NCI-H2227 treated with DMSO at 0.1 percent for 48 hours (cell line): ENCODE measurements at regions not wholly inside any gene's neighbourhood (a gene's known extent, or its start where the extent isn't known, plus 50 kb on each side); places are given as distances from the start of the nearest gene placed in this dataset.
"Not testable (repeated sequence)": the region's sequence is repeated elsewhere in the genome, so short reads cannot be mapped to it uniquely, and the experiment has no call there.

ENCODE experiments used
- DNase-seq: peaks from one replicate; lab custom pipeline; 2025; lab: John Stamatoyannopoulos, UW

DNA sequence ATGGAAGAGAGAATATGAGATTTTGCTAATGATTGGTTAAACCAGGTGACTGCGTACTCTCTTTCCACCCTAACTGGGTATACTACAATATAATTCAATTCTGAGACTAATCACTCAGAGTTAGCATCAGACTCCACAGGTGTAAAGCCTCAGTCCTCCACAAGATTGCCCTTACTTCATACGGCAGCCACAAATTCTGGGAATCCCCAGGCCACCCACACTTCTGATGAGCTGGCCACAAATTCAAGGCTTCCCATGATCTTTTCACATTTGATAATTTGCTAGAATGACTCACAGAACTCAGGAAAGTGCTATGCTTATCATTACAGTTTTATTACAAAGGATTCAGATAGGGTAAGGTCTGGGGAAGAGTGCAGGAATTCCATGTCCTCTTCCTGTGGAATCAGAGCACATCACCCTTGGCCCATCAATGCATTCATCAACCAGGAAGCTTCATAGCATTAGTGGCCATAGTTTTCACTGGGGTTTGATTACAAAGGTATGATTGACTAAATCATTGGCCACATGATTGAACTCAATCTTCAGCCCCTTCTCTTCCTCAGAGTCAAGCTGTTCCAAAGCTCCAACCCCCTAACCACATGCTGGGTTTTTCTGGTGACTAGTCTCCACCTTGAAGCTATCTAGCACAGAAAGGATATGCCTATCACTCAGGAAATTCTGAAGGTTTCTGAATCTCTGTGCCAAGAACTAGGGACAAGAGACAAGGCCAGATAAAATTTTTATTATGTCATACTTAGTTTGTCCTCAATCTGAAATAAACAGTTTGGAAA is 131.7 kb downstream of the HHIPL2 start:
- DNase-seq: no peak

DNA sequence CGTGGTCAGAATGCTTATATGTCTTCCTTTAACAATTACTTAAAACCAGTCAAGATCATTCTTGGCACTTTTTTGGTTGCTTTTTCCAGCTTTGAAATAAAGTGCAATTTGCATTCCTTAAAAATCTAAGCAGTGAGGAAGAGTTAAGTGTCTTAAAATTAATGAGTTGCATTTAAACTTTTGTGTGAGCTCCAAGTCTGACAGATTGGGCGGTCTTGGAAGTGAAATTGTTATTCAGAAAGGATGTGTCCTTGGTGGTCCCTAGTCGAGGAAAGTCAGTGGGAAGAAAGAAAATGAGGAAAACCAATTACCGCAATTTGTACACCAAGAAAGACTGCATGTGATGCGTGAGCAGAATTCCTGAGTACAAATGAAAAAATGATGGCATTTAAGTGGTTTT is 132.5 kb downstream of the HHIPL2 start:
- no peak for DNase-seq

GRCh38 chr1:222413991-222414549 is 133.8 kb downstream of the HHIPL2 start:
- no peak for DNase-seq

- DNase-seq: no peak
Observed at GRCh38 chr1:222413436-222413835, 134.5 kb downstream of the HHIPL2 start.

GRCh38 chr1:222404710-222405109 is 143.2 kb downstream of the HHIPL2 start:
- no peak for DNase-seq

GRCh38 chr1:222399197-222399596 is 148.7 kb downstream of the HHIPL2 start:
- DNase-seq: no peak

DNA sequence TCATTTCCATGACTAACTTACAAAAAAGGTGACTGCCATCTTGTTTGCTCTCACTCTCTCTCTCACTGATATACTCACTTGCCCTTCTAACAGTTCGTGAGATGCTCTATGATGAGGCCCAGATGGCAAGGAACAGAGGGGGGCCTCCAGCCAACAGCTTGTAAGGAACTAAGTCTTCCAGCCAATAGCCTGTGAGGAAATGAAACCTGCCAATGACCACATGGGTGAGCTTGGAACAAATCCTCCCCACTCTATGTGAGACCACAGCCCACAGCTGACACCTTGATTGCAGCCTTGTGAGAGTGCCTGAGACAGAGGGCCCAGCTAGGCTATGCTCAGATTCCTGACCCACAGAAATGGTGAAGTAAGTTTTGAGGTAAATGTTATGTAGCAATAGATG is 153.7 kb downstream of the HHIPL2 start:
- no peak for DNase-seq

DNA sequence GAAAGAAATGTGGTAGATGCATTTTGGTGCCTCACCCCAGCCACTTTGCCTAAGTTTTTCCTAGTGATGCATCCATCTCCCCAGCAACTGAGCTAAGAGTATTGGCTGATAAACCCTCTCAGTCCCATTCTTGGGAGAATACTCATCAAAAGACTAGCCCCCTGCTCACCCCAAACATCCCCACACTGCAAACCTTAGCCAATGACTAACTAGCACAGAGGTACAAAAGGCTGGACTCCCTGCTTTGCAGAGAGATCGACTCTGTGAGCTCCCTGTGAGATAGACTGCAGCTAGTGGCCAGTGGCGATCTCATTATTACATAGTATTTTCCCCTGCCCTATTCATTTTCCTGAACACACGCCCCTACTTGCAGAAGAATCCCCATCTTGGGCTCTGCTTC is 155.3 kb downstream of the HHIPL2 start:
- DNase-seq: no peak

GRCh38 chr1:222390181-222390580 is 157.7 kb downstream of the HHIPL2 start:
- no peak for DNase-seq

DNA sequence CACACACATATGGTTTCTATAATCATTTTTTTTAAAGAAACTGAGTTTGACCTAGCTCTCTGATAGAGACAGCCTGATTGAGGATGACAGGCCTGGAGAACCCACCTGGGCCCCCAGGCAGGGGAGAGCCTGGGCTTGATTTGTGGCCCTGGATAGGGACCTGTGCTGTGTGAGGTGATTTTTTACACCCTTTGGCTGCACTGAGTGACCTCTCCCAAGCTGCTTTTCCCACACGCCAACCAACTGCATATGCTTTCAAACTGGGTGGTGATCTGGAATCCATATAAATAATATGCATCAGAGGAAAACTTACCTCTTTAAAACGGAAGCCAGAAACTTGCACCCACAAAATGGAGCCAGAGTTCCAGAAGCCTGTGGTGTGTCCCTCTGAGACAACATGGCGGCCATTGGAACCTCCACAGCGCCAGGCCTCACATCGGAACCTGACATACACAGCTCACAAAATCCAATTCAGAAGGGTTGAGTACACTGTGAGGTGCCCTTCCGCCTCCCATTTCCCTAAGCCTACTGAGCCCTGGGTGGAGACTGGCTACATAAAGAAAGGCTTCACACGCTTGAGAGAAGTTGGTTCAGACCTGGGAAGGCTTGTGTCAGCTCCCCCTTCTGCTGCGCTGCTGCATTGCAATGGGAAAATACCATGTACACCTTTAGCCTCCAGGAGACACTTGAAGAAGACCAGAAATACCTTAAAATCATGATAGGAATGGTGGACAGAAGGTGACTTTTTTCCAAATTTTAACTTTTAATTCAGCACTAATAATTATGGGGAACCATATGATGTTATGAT is 160.7 kb downstream of the HHIPL2 start:
- no peak for DNase-seq

DNA sequence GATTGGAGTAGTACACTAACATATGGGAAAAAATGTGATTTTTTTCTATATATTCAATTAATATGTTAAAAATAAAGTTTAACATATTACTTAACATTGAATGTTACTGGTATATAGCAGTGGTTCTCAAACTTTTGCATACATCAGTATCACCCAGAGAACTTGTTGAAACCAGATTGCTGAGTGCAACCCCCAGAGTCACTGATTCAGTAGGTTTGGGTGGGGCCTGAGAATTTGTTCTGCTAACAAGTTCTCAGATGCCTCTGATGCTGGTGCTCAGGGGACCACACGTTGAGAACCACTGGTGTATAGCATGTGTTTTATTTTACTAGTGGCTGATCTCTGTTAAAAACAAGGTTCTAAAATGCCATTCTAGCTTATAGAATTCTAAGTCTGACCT is 161.9 kb downstream of the HHIPL2 start:
- DNase-seq: no peak

GRCh38 chr1:222385262-222385661 is 162.6 kb downstream of the HHIPL2 start:
- no peak for DNase-seq

- no peak for DNase-seq
Observed at GRCh38 chr1:222384531-222384930, 163.4 kb downstream of the HHIPL2 start.

DNA sequence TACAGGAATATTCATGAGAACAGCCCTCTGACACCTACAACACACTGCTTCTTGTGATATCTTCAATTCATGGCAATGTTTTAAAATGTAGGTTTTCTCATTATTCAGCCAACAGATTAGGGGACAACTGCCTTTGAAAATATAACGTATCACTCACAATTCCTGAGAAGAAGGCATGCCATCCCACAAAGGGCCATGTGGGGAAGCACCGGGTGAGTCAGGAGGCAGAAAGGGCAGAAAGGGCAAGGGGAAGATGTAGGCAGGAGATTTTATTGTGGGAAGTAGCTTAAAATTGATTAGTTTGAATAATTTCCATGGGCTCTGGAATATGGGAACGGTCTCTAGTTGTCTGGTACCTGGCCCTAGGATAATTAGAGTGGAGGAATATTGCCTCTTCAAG is 165.7 kb downstream of the HHIPL2 start:
- no peak for DNase-seq

- no peak for DNase-seq
Observed at GRCh38 chr1:222377428-222378088, 170.3 kb downstream of the HHIPL2 start.

DNA sequence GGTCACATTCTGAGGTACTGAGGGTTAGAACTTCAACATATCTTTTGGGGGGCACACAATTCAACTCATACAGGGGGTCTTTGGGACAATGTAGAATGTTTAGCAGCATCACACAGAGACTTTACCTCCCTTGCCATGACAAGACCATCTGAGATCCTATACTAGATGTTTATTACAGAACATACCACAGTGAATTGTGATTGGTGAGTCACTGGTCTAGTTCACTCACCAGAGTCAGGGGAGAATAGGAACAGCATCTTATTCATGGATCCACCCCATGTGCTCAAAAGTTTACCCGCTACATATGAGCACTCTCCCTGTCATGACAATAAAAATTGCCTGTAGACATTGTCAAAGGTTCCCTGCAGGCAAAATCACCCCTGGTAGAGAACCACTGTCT is 171.1 kb downstream of the HHIPL2 start:
- DNase-seq: not testable (repeated sequence)

DNA sequence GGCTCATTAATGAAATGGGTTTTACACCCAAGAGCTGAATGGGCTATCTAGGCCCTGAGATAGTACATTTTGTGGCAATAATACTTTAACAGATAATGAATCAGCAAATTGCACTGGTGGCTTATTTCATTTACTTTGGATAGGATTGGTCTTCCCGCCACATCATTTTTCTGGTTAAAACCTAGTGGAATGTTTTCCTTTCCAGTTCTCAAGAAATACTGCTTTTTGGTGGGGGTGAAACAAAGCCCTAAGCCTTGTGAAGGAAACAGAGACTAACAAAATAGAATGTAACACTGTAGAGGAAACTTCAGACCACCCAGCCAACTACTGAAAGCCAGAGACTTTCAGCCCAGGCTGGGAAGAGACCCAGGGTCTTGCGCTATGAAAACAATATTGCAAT is 172.2 kb downstream of the HHIPL2 start:
- DNase-seq: no peak

DNA sequence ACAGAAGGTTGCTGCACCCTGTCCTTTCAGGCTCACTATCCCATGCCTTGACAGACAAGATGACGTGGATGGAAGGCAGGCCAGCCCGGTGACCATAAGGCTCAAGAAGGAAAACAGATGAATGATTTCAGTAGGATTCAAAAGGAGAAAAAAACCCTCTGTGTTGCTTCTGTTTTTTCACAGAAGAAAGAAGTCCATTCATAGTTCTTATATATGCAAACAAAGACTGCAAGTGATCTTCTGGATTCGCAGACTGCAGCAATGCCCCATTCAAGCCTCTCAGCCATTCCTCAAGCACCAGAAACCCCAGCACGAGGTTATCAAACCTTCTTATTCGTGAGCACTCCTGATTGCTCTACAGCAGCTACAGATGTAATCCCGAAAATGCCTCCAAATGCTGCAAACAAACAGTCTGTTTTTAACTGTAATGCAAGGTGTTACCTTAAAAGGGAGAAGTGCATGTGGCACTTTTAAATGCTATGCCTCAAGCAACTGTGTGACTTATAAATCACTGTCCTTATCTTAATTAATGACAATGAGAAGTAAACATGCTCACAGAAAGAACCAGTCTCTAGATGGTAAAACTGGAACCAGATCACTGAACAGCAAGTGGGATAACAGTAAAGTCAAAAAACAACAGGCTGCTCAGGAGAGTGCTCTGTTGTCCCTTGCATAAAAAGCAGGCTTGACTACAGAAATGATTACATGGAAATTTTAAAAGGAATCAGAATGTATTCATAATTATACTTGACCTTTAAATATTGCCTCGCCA is 173.9 kb downstream of the HHIPL2 start:
- DNase-seq: no peak

GRCh38 chr1:222373216-222373615 is 174.7 kb downstream of the HHIPL2 start:
- DNase-seq: no peak

GRCh38 chr1:222372221-222372620 is 175.7 kb downstream of the HHIPL2 start:
- DNase-seq: no peak

- DNase-seq: no peak
Observed at GRCh38 chr1:222370913-222371675, 176.8 kb downstream of the HHIPL2 start.
